Esophagus muscularis mucosa (tissue), 2 donors: ENCODE measurements at regions not wholly inside any gene's neighbourhood (a gene's known extent, or its start where the extent isn't known, plus 50 kb on each side); places are given as distances from the start of the nearest gene placed in this dataset.

ENCODE experiments used
- POLR2A ChIP-seq: fragments of 450-650 bp; IDR thresholded peaks from one replicate; pipeline ENCODE4 v1.6.1; 2017; ENCODE audit warnings: antibody characterized with exemption, moderate library complexity, mild to moderate bottlenecking, low read depth
- POLR2AphosphoS5 ChIP-seq, 2 donors: sonication (generic); formaldehyde crosslinking; IDR thresholded peaks; one replicate each; pipeline ENCODE4 v1.6.1; 2017; ENCODE audit warnings: antibody characterized with exemption in 2 of 2

DNA sequence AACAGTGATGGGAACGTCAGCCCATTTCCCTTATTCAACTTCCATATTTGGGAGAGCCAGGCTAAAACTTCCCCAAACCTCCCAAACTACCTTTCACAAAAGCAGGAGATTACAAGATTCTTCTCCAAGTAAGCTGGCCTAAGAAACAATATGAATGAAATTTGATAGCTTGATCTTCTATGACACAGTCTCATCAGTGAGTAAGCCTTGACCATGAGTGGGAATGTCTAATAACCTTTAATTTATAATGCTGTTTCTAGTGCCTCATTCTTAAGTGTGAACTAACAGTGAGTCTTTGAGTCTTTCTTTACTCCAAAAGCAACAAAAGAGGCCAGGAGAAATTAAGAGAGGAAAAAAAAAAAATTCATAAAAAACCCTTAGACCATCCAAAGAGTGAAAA, 1379.9 kb downstream of the EFNA5 start:
- TF ChIP-seq POLR2A (no peak), POLR2AphosphoS5 (IDR thresholded peaks at IDR 0.05) (no peak)
